Ovary (tissue), 7 donors: ENCODE measurements at regions not wholly inside any gene's neighbourhood (a gene's known extent, or its start where the extent isn't known, plus 50 kb on each side); places are given as distances from the start of the nearest gene placed in this dataset.

ENCODE experiments used
- DNase-seq, 5 donors: peaks; one replicate each; pipeline ENCODE4 v3.0.0-alpha.2; 2019 to 2020
- H3K27ac ChIP-seq, 2 donors: fragments of 200-600 bp; one replicate each; pipeline versions ENCODE4 v1.5.1 to v1.8.0; 2019 to 2022
- H3K27me3 ChIP-seq: fragments of 200-600 bp; one replicate; pipeline ENCODE4 v1.8.0; 2022
- H3K36me3 ChIP-seq: fragments of 200-600 bp; sonication (generic); one replicate; pipeline ENCODE4 v1.5.1; 2019
- H3K4me1 ChIP-seq: one replicate; pipeline ENCODE4 v1.8.1; 2013; ENCODE audit warnings: mild to moderate bottlenecking, moderate library complexity; ENCODE audit not compliant: insufficient read depth
- H3K4me3 ChIP-seq: fragments of 200-600 bp; sonication (generic); one replicate; pipeline ENCODE4 v1.5.1; 2017
- H3K9me3 ChIP-seq, 2 donors: fragments of 200-600 bp in 1 of 2; sonication (generic) in 1 of 2; one replicate each; pipeline versions ENCODE4 v1.5.1 to v1.8.1; 2013 to 2019; ENCODE audit warnings: mild to moderate bottlenecking in 1 of 2, moderate library complexity in 1 of 2
- EP300 ChIP-seq: sonication (generic); formaldehyde crosslinking; IDR thresholded peaks from one replicate; pipeline ENCODE4 v1.6.1; 2017; ENCODE audit warnings: antibody characterized with exemption
- POLR2A ChIP-seq: fragments of 450-650 bp; IDR thresholded peaks from one replicate; pipeline ENCODE4 v1.6.1; 2017; ENCODE audit warnings: antibody characterized with exemption, mild to moderate bottlenecking, moderate library complexity
- WGBS, 3 donors: extraction: QIAGEN DNeasy Blood & Tissue Kit in 1 of 3; methylation state at CpG; one replicate each; pipeline versions ENCODE4 v1.1.5 to v1.1.7; 2013 to 2017; 5-methylcytosine and 5-hydroxymethylcytosine counted together
- intact Hi-C, 4 donors: fragments of 100-400 bp; cut with DNase I; formaldehyde crosslinking; loops; one replicate each; pipeline versions ENCODE4 v1.11.0 to v1.15.1; 2022 to 2023
- TF ChIP-seq, protein P1 (sequence below), 3 donors: fragments of 450-650 bp in 2 of 3; fragments of 200-600 bp in 1 of 3; IDR thresholded peaks; one replicate each; pipeline versions ENCODE4 v1.5.1 to v1.8.0; 2016 to 2022; ENCODE audit warnings: antibody characterized with exemption in 3 of 3, mild to moderate bottlenecking in 1 of 3
- donor health status: DM: no; HTN: no; CAD: no; lungs with moderate emphysema.
- donor health status: DM: no; HTN: no; CAD: no.
- donor health status: Bipolar disorder and iron deficiency.
- donor health status: DM: no; HTN: no; CAD: no.
- donor health status: DM: yes; HTN: yes; CAD: no.

DNA sequence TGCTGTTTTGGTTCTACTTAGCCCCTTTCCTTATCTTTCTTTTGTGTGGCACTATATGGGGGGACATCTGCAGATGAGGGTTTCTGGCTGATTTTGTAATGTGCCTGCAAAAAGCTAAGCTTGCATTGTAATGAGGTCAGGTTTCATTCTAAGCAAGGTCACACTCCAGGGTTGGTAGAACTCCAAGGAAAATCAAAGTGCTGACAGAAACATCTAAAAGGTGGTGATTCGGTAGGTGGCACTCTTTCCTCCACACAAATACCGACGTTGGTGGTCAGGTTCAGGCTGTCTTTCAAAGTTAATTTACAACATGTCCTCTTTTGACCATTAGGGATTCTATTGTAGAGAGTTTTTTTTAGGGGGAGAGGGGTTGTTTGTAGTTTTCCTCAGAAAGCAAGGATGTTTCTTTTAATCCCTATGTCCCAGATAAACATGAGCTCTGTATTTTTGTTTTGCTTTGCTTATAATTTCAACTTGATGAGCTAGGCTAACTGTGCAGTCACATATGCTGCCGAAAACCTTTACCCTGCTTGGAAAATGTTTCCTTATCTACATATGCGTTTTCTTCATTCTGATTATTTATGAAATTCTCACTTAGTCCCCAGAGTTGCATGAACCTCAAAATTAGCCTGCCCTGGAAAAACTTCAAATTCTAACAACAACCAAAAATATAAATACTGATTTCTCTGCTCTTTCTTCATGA is 434.2 kb downstream of the PPARGC1A start:
- 1 to 12% (median 4%) methylated on average over 5 of the region's 5 CpGs for WGBS, 3 donors
- H3K4me3 ChIP-seq = no peak overlapping the region

DNA sequence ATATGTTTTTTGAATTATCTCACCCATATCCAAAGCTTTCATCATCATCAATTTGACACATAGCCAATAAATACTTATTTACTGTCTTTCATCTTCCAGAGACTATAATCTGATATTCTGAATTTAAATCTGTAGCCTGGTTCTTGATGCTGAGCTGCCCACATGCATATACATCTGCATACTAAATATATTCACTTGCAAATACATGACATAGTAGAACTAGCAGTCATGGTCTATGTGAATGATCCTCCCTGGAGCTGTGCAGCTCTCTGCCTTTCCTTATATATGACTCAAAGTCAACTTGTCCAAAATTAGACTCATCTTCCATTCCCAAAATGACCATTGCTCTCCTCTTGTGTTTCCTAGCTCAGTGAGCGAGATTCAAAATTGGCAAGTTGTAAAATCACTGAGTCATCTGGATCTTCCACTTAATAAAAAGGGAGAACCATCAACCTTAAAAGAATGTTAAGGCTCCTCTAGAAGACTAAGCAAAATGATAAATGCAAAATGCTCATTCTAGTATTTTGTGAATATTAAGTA is 448.2 kb downstream of the PPARGC1A start:
- no peaks in the 10 kb centered on the region for H3K9me3 ChIP-seq
- no peak overlapping the region for H3K4me3 ChIP-seq
- no peak for DNase-seq
- H3K27me3 ChIP-seq = no peaks in the 10 kb centered on the region
- WGBS, 3 donors = 74 to 93% (median 90%) methylated on average over 1 of the region's 1 CpG
- no peaks in the 10 kb centered on the region for H3K4me1 ChIP-seq
- no peaks in the 10 kb centered on the region for H3K36me3 ChIP-seq
- TF ChIP-seq EP300 (no peak), POLR2A (no peak)
- TF ChIP-seq, protein P1, sequence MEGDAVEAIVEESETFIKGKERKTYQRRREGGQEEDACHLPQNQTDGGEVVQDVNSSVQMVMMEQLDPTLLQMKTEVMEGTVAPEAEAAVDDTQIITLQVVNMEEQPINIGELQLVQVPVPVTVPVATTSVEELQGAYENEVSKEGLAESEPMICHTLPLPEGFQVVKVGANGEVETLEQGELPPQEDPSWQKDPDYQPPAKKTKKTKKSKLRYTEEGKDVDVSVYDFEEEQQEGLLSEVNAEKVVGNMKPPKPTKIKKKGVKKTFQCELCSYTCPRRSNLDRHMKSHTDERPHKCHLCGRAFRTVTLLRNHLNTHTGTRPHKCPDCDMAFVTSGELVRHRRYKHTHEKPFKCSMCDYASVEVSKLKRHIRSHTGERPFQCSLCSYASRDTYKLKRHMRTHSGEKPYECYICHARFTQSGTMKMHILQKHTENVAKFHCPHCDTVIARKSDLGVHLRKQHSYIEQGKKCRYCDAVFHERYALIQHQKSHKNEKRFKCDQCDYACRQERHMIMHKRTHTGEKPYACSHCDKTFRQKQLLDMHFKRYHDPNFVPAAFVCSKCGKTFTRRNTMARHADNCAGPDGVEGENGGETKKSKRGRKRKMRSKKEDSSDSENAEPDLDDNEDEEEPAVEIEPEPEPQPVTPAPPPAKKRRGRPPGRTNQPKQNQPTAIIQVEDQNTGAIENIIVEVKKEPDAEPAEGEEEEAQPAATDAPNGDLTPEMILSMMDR (IDR thresholded peaks at IDR 0.05) = no peak
- H3K27ac ChIP-seq = no peak overlapping the region
- intact Hi-C loops = no loop called here

More for the DNA sequence above, 434.2 kb downstream of the PPARGC1A start:
- no peak for DNase-seq
- TF ChIP-seq POLR2A (no peak), EP300 (no peak)
- TF ChIP-seq, protein P1 (IDR thresholded peaks at IDR 0.05) = no peak
- intact Hi-C loops = no loop called here
- Histone ChIP-seq H3K27ac (no peak overlapping the region), H3K9me3 (no peaks in the 10 kb centered on the region), H3K36me3 (no peaks in the 10 kb centered on the region), H3K4me1 (no peaks in the 10 kb centered on the region), H3K27me3 (no peaks in the 10 kb centered on the region)

GRCh38 chr4:23438764-23439163 is 451.1 kb downstream of the PPARGC1A start:
- TF ChIP-seq, protein P1 (IDR thresholded peaks at IDR 0.05) = no peak
- no peak for TF ChIP-seq EP300
- TF ChIP-seq POLR2A = no peak
- Histone ChIP-seq H3K9me3 (no peaks in the 10 kb centered on the region), H3K36me3 (no peaks in the 10 kb centered on the region), H3K27ac (no peak overlapping the region), H3K4me3 (no peak overlapping the region), H3K4me1 (no peaks in the 10 kb centered on the region), H3K27me3 (no peaks in the 10 kb centered on the region)
- 60 to 64% (median 63%) methylated on average over 1 of the region's 1 CpG for WGBS, 3 donors
- intact Hi-C loops = loop anchor here in 1 of 4 donors (10.0 kb wide), 1 partner anchor 974 kb away; no protein-coding TSS in a partner anchor
- no peak for DNase-seq

GRCh38 chr4:23429497-23429896 is 460.4 kb downstream of the PPARGC1A start:
- H3K4me3 ChIP-seq = no peak overlapping the region
- intact Hi-C loops = no loop called here
- H3K27ac ChIP-seq = no peak overlapping the region
- DNase-seq = no peak
- no peaks in the 10 kb centered on the region for H3K36me3 ChIP-seq
- TF ChIP-seq POLR2A = no peak
- TF ChIP-seq EP300 = no peak
- TF ChIP-seq, protein P1 (IDR thresholded peaks at IDR 0.05) = no peak
- H3K27me3 ChIP-seq = no peaks in the 10 kb centered on the region
- no peaks in the 10 kb centered on the region for H3K9me3 ChIP-seq
- H3K4me1 ChIP-seq = no peaks in the 10 kb centered on the region
